ENCODE measurements at regions not wholly inside any gene's neighbourhood (a gene's known extent, or its start where the extent isn't known, plus 50 kb on each side); places are given as distances from the start of the nearest gene placed in this dataset.

DNA sequence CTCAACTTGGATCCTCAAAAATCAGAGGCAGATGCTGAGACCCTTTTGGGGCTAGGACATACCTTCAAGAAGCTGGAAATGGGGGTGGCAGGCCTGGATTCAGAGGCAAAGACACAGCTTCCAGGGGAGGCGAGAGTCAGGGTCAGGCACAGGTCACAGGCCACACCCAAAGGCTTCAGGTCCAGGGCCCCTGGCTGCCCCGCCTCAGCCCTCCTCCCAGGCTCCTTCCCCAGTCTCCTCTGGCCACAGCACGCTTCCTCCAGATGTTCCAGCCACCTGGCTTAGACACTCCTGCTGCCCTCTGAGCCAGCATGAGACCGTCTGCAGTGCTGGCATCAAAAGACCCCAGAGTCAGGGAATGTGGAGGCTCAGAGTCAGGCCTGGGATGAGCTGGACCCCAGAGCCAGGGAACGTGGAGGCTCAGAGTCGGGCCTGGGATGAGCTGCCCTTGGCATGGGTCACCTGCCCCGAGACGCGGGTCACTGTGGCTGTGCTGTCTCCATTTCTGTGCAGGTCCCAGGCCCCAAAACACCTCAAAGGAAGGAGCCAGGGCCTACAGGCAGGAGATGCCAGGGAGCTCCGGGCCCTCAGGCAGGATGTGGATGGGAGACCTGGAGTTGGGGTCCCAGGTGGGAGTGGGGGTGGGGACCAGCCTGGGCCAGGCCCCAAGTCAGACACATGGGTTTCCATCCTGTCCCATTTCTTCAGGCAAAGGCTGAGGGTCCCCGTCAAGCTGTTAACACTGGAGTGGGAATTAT lies 58.9 kb downstream of the DIO3 start:
- peaks cover 0 to 35% of the 10 kb centered on the region in 2 experiments; a peak in 2 of 5 replicates for H3K4me1 ChIP-seq (replicated peaks in 1 of 2; ENCODE audit: control insufficient read depth in 2 of 2, insufficient read depth in 2 of 2, low read length in 2 of 2)
- H3K9me1 ChIP-seq (ENCODE audit: control insufficient read depth, insufficient read depth, low read length) = no peaks in the 10 kb centered on the region
- no peaks in the 10 kb centered on the region for H3K36me3 ChIP-seq (ENCODE audit: control insufficient read depth, insufficient read depth, low read length)
- DNase-seq (ENCODE audit: extremely low read depth in 1 of 4, low spot score in 3 of 4) = peak in 3 of 4 experiments; percentile 11 to 15 (median 13)
- H3K27me3 ChIP-seq (ENCODE audit: control insufficient read depth in 2 of 2, insufficient read depth in 2 of 2, low read length in 2 of 2) = no peaks in the 10 kb centered on the region
- ChIA-PET POLR2A (interaction anchor here (1.1 kb wide), 1 partner anchor 435 kb away, joined by 3 read pairs; no protein-coding TSS in a partner anchor), CTCF (ENCODE audit: low intra/inter-chr PET ratio) (no interaction called here)
- no peak overlapping the region for H2AFZ ChIP-seq (ENCODE audit: low read depth, low read length)
- H4K20me1 ChIP-seq (replicated peaks; ENCODE audit: control insufficient read depth, insufficient read depth, low read length) = no peaks in the 10 kb centered on the region
- H3K27ac ChIP-seq (ENCODE audit: extremely low read depth, low read depth, low read length) = no peak overlapping the region
- H3K4me3 ChIP-seq = no peak overlapping the region
- ATAC-seq = peak; percentile 78
- no peaks in the 10 kb centered on the region for H3K9me3 ChIP-seq (replicated peaks; ENCODE audit: control insufficient read depth, insufficient read depth, low read depth, low read length)
- FAIRE-seq = no peak
- WGBS (ENCODE audit: insufficient coverage, low coverage, missing lambda C conversion rate) = 55% methylated on average over 8 of the region's 11 CpGs
- in situ Hi-C loops (cut with MboI) (no loop called here), intact Hi-C loops (cut with micrococcal nuclease) (no loop called here)
- BruUV-seq (replicated peaks) = no TSS peak
- no peak overlapping the region for H3K4me2 ChIP-seq (ENCODE audit: insufficient read depth, low read length)
- H3K9ac ChIP-seq (ENCODE audit: insufficient read depth in 1 of 2, low read depth in 2 of 2, low read length in 2 of 2) = peak overlapping the region in 1 of 2 experiments; percentile 50; a peak in 2 of 4 replicates
- no peaks in the 10 kb centered on the region for H3K79me2 ChIP-seq (ENCODE audit: control insufficient read depth, insufficient read depth, low read length)
- no peak for TF ChIP-seq SFPQ (IDR thresholded peaks at IDR 0.05; ENCODE audit: low read depth, low read length)
- no peak for TF ChIP-seq ZBTB26 (CRISPR knock-in tag; IDR thresholded peaks at IDR 0.05)
- no peak for TF ChIP-seq POLR2G (IDR thresholded peaks at IDR 0.05; ENCODE audit: low read depth, low read length)
- TF ChIP-seq CBFA2T2 (conservative IDR thresholded peaks at IDR 0.05) = no peak
- TF ChIP-seq, protein P1, sequence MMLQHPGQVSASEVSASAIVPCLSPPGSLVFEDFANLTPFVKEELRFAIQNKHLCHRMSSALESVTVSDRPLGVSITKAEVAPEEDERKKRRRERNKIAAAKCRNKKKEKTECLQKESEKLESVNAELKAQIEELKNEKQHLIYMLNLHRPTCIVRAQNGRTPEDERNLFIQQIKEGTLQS (IDR thresholded peaks at IDR 0.05) = no peak
- TF ChIP-seq, protein P1 (CRISPR knock-in tag; conservative IDR thresholded peaks at IDR 0.05) = no peak
- TF ChIP-seq TSHZ1 (CRISPR knock-in tag; IDR thresholded peaks at IDR 0.05) = no peak
- no peak for TF ChIP-seq IRF2 (CRISPR knock-in tag; IDR thresholded peaks at IDR 0.05)

Data from K562 (cell line).